Astrocyte (in vitro differentiated cells and primary cell): ENCODE measurements at regions not wholly inside any gene's neighbourhood (a gene's known extent, or its start where the extent isn't known, plus 50 kb on each side); places are given as distances from the start of the nearest gene placed in this dataset.

Experiments used
- EZH2 ChIP-seq: IDR thresholded peaks from 2 replicates; pipeline ENCODE4 v1.6.1; 2012; ENCODE audit warnings: mild to moderate bottlenecking, low read length, inconsistent platforms; ENCODE audit not compliant: insufficient read depth
- TF ChIP-seq, protein P1 (sequence below): IDR thresholded peaks from 2 replicates; pipeline ENCODE4 v1.5.1; 2011; ENCODE audit warnings: low read depth, mild to moderate bottlenecking, inconsistent platforms, low read length, moderate library complexity; ENCODE audit not compliant: insufficient read depth

- no peak for TF ChIP-seq EZH2
- TF ChIP-seq, protein P1, sequence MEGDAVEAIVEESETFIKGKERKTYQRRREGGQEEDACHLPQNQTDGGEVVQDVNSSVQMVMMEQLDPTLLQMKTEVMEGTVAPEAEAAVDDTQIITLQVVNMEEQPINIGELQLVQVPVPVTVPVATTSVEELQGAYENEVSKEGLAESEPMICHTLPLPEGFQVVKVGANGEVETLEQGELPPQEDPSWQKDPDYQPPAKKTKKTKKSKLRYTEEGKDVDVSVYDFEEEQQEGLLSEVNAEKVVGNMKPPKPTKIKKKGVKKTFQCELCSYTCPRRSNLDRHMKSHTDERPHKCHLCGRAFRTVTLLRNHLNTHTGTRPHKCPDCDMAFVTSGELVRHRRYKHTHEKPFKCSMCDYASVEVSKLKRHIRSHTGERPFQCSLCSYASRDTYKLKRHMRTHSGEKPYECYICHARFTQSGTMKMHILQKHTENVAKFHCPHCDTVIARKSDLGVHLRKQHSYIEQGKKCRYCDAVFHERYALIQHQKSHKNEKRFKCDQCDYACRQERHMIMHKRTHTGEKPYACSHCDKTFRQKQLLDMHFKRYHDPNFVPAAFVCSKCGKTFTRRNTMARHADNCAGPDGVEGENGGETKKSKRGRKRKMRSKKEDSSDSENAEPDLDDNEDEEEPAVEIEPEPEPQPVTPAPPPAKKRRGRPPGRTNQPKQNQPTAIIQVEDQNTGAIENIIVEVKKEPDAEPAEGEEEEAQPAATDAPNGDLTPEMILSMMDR = no peak
These were observed 193.0 kb upstream of the NBEA start for GRCh38 chr13:34749046-34749445.
